ENCODE measurements at regions not wholly inside any gene's neighbourhood (a gene's known extent, or its start where the extent isn't known, plus 50 kb on each side); places are given as distances from the start of the nearest gene placed in this dataset.

- no peak for TF ChIP-seq CTCF (IDR thresholded peaks at IDR 0.05; ENCODE audit: low read depth, low read length)
- no peak for DNase-seq (ENCODE audit: extremely low read depth, low read depth)
Measured at GRCh38 chr5:23158179-23158578, 305.0 kb upstream of the CDH12 start.

- no peak for TF ChIP-seq CTCF (IDR thresholded peaks at IDR 0.05; ENCODE audit: low read depth, low read length)
- DNase-seq (ENCODE audit: extremely low read depth, low read depth): no peak
Measured at GRCh38 chr5:23157716-23158115, 304.6 kb upstream of the CDH12 start.

- TF ChIP-seq CTCF (IDR thresholded peaks at IDR 0.05; ENCODE audit: low read depth, low read length): no peak
- no peak for DNase-seq (ENCODE audit: extremely low read depth, low read depth)
Measured at GRCh38 chr5:23157169-23157568, 304.0 kb upstream of the CDH12 start.

GRCh38 chr5:23147625-23148024, 294.5 kb upstream of the CDH12 start:
- no peak for TF ChIP-seq CTCF (IDR thresholded peaks at IDR 0.05; ENCODE audit: low read depth, low read length)
- no peak for DNase-seq (ENCODE audit: extremely low read depth, low read depth)

GRCh38 chr5:23146183-23146582, 293.0 kb upstream of the CDH12 start:
- no peak for TF ChIP-seq CTCF (IDR thresholded peaks at IDR 0.05; ENCODE audit: low read depth, low read length)
- DNase-seq (ENCODE audit: extremely low read depth, low read depth): no peak

GRCh38 chr5:23139338-23140171, 286.4 kb upstream of the CDH12 start:
- TF ChIP-seq CTCF (IDR thresholded peaks at IDR 0.05; ENCODE audit: low read depth, low read length): no peak; the same call in 1 of the 2 replicates
- no peak for DNase-seq (ENCODE audit: extremely low read depth, low read depth)

- no peak for TF ChIP-seq CTCF (IDR thresholded peaks at IDR 0.05; ENCODE audit: low read depth, low read length)
- no peak for DNase-seq (ENCODE audit: extremely low read depth, low read depth)
Measured at GRCh38 chr5:23136958-23137357, 283.8 kb upstream of the CDH12 start.
